Neural progenitor cell (in vitro differentiated cells): ENCODE measurements at regions not wholly inside any gene's neighbourhood (a gene's known extent, or its start where the extent isn't known, plus 50 kb on each side); places are given as distances from the start of the nearest gene placed in this dataset.

Source experiments
- DNase-seq: peaks from one replicate; pipeline ENCODE4 v3.0.0-alpha.2; 2016; ENCODE audit warnings: low spot score
- H2AFZ ChIP-seq: fragments of 200-600 bp; sonication (generic); replicated peaks from 2 replicates; pipeline ENCODE4 v1.6.1; 2016; ENCODE audit warnings: antibody characterized with exemption
- H3F3A ChIP-seq: fragments of 200-600 bp; sonication (generic); 2 replicates; pipeline ENCODE4 v1.6.1; 2016; ENCODE audit warnings: antibody characterized with exemption, low read depth
- H3K27ac ChIP-seq: fragments of 200-600 bp; sonication (generic); 2 replicates; pipeline ENCODE4 v1.5.1; 2016; ENCODE audit warnings: mild to moderate bottlenecking
- H3K27me3 ChIP-seq: fragments of 200-600 bp; sonication (generic); 2 replicates; pipeline ENCODE4 v1.6.1; 2016; ENCODE audit warnings: mild to moderate bottlenecking, moderate library complexity
- H3K36me3 ChIP-seq: fragments of 200-600 bp; sonication (generic); 2 replicates; pipeline ENCODE4 v1.5.1; 2016
- H3K4me1 ChIP-seq: fragments of 200-600 bp; sonication (generic); 2 replicates; pipeline ENCODE4 v1.6.1; 2016; ENCODE audit warnings: mixed run types
- H3K4me2 ChIP-seq: fragments of 200-600 bp; sonication (generic); 2 replicates; pipeline ENCODE4 v1.6.1; 2016
- H3K4me3 ChIP-seq: fragments of 200-600 bp; sonication (generic); 2 replicates; pipeline ENCODE4 v1.5.1; 2016
- H3K79me2 ChIP-seq: fragments of 200-600 bp; sonication (generic); 2 replicates; pipeline ENCODE4 v1.6.1; 2016; ENCODE audit warnings: low read depth
- H3K9ac ChIP-seq: fragments of 200-600 bp; sonication (generic); 2 replicates; pipeline ENCODE4 v1.6.1; 2016
- H3K9me3 ChIP-seq: fragments of 200-600 bp; sonication (generic); 2 replicates; pipeline ENCODE4 v1.5.1; 2016; ENCODE audit warnings: low read depth
- H4K20me1 ChIP-seq: fragments of 200-600 bp; sonication (generic); 2 replicates; pipeline ENCODE4 v1.6.1; 2016; ENCODE audit warnings: low read depth
- H3K27ac Mint-ChIP-seq: 3 replicates; pipeline ENCODE4 v1.8.0; 2021; ENCODE audit warnings: mixed read lengths
- H3K27me3 Mint-ChIP-seq: 2 replicates; pipeline ENCODE4 v1.8.0; 2022; ENCODE audit warnings: low read depth, mild to moderate bottlenecking, inconsistent platforms, moderate library complexity, mixed read lengths; ENCODE audit not compliant: insufficient read depth
- H3K36me3 Mint-ChIP-seq: 3 replicates; pipeline ENCODE4 v1.8.0; 2021; ENCODE audit warnings: mixed read lengths
- H3K4me1 Mint-ChIP-seq: 3 replicates; pipeline ENCODE4 v1.8.0; 2021; ENCODE audit warnings: mixed read lengths
- H3K4me3 Mint-ChIP-seq: 3 replicates; pipeline ENCODE4 v1.8.0; 2021; ENCODE audit warnings: mild to moderate bottlenecking, moderate library complexity, mixed read lengths
- H3K9me3 Mint-ChIP-seq: 3 replicates; pipeline ENCODE4 v1.8.0; 2020; ENCODE audit warnings: mixed read lengths
- EZH2 ChIP-seq: fragments of 200-600 bp; sonication (generic); IDR thresholded peaks from 2 replicates; pipeline ENCODE4 v1.6.1; 2017; ENCODE audit warnings: antibody characterized with exemption, mild to moderate bottlenecking, moderate library complexity
- EZH2phosphoT487 ChIP-seq: fragments of 200-600 bp; sonication (generic); IDR thresholded peaks from 2 replicates; pipeline ENCODE4 v1.6.1; 2017; ENCODE audit warnings: antibody characterized with exemption
- TF ChIP-seq, protein P1 (sequence below): fragments of 200-600 bp; sonication (generic); IDR thresholded peaks from 2 replicates; pipeline ENCODE4 v1.5.1; 2017; ENCODE audit warnings: antibody characterized with exemption, mild to moderate bottlenecking

GRCh38 chr4:37771771-37772170 lies 54.7 kb upstream of the PGM2 start:
- Histone ChIP-seq H4K20me1 (no peaks in the 10 kb centered on the region), H3K9me3 (no peaks in the 10 kb centered on the region), H3K27me3 (no peaks in the 10 kb centered on the region), H3K36me3 (no peaks in the 10 kb centered on the region), H3K79me2 (no peaks in the 10 kb centered on the region), H2AFZ (no peak overlapping the region), H3F3A (peaks cover 3% of the 10 kb centered on the region), H3K27ac (no peak overlapping the region), H3K4me2 (no peak overlapping the region), H3K4me1 (no peaks in the 10 kb centered on the region), H3K9ac (no peak overlapping the region), H3K4me3 (no peak overlapping the region)
- no peak for TF ChIP-seq EZH2phosphoT487
- TF ChIP-seq EZH2: no peak
- TF ChIP-seq, protein P1, sequence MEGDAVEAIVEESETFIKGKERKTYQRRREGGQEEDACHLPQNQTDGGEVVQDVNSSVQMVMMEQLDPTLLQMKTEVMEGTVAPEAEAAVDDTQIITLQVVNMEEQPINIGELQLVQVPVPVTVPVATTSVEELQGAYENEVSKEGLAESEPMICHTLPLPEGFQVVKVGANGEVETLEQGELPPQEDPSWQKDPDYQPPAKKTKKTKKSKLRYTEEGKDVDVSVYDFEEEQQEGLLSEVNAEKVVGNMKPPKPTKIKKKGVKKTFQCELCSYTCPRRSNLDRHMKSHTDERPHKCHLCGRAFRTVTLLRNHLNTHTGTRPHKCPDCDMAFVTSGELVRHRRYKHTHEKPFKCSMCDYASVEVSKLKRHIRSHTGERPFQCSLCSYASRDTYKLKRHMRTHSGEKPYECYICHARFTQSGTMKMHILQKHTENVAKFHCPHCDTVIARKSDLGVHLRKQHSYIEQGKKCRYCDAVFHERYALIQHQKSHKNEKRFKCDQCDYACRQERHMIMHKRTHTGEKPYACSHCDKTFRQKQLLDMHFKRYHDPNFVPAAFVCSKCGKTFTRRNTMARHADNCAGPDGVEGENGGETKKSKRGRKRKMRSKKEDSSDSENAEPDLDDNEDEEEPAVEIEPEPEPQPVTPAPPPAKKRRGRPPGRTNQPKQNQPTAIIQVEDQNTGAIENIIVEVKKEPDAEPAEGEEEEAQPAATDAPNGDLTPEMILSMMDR: no peak
- Mint-ChIP-seq H3K27ac (no peak overlapping the region), H3K36me3 (no peaks in the 10 kb centered on the region), H3K4me1 (peaks cover 2% of the 10 kb centered on the region), H3K27me3 (peaks cover 6% of the 10 kb centered on the region), H3K9me3 (no peaks in the 10 kb centered on the region), H3K4me3 (no peak overlapping the region)
- no peak for DNase-seq

DNA sequence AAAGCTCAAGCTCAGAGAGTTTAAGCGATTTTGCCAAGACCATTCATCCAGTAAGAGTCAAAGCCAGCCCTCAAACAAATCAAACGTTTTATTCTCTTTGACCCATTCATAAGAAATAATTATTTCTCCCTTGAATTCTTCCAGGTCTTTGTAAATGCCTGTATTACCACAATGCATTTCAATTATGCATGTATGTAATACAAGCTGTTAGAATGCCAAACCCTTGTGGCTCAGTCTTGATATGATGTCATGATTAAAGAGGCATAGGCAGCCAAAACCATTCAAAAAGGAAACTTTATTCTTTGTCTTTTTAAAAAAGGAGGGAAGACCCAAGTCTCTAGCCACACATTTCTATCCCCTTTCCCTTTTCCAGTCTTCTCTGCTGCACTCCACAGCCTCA lies 56.5 kb upstream of the PGM2 start:
- H3K36me3 Mint-ChIP-seq: no peaks in the 10 kb centered on the region
- no peak overlapping the region for H3K4me3 ChIP-seq
- H3K27me3 ChIP-seq: no peaks in the 10 kb centered on the region
- H3K9me3 ChIP-seq: no peaks in the 10 kb centered on the region
- H2AFZ ChIP-seq: no peak overlapping the region
- no peak overlapping the region for H3K4me3 Mint-ChIP-seq
- no peaks in the 10 kb centered on the region for H3K36me3 ChIP-seq
- no peak overlapping the region for H3K27ac ChIP-seq
- H3K4me1 ChIP-seq: no peaks in the 10 kb centered on the region
- no peak overlapping the region for H3K9ac ChIP-seq
- H3K9me3 Mint-ChIP-seq: no peaks in the 10 kb centered on the region
- peaks cover 3% of the 10 kb centered on the region for H3F3A ChIP-seq
- TF ChIP-seq EZH2: no peak
- no peak for TF ChIP-seq EZH2phosphoT487
- TF ChIP-seq, protein P1: no peak
- H3K4me1 Mint-ChIP-seq: peaks cover 2% of the 10 kb centered on the region
- H3K27ac Mint-ChIP-seq: no peak overlapping the region
- H3K27me3 Mint-ChIP-seq: peaks cover 6% of the 10 kb centered on the region
- no peak overlapping the region for H3K4me2 ChIP-seq
- no peaks in the 10 kb centered on the region for H3K79me2 ChIP-seq
- no peak for DNase-seq
- H4K20me1 ChIP-seq: no peaks in the 10 kb centered on the region

DNA sequence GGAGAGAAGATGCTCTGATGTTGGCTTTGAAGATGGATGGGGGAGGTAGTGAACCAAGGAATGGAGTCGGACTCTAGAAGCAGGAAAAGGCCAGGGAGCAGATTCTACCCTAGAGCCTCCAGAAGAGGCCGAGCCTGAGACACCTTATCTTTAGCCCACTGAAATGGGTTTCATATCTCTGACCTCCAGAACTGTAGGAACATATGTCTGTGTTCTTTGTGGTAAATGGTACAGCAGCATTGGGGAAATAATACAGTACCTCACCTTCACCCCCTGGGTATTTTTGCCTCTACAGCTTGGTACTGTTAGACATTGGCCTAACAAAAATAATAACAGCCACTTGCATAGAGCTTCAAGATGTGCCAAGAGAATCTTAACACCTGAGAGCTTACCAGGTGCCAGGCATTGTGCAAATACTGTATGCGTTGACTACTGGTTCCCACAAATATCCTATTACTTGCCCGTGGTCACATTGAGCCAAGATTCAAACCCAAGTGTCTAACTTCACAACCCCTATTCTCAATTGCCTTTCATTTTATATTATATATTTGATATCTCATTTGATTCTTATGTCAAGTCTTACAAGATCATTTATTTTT lies 57.0 kb upstream of the PGM2 start:
- no peaks in the 10 kb centered on the region for H3K36me3 Mint-ChIP-seq
- H3K9me3 Mint-ChIP-seq: no peaks in the 10 kb centered on the region
- Histone ChIP-seq H3K27me3 (no peaks in the 10 kb centered on the region), H3K9me3 (no peaks in the 10 kb centered on the region), H4K20me1 (no peaks in the 10 kb centered on the region), H3K79me2 (no peaks in the 10 kb centered on the region), H3K27ac (no peak overlapping the region), H3K4me2 (no peak overlapping the region), H3F3A (peaks cover under 1% of the 10 kb centered on the region), H3K36me3 (no peaks in the 10 kb centered on the region), H3K9ac (no peak overlapping the region), H2AFZ (no peak overlapping the region), H3K4me1 (no peaks in the 10 kb centered on the region), H3K4me3 (no peak overlapping the region)
- peaks cover 6% of the 10 kb centered on the region for H3K27me3 Mint-ChIP-seq
- H3K4me1 Mint-ChIP-seq: peaks cover 2% of the 10 kb centered on the region
- H3K27ac Mint-ChIP-seq: no peak overlapping the region
- H3K4me3 Mint-ChIP-seq: no peak overlapping the region
- no peak for DNase-seq
- TF ChIP-seq EZH2 (no peak), EZH2phosphoT487 (no peak)
- TF ChIP-seq, protein P1: no peak
